ENCODE measurements at regions not wholly inside any gene's neighbourhood (a gene's known extent, or its start where the extent isn't known, plus 50 kb on each side); places are given as distances from the start of the nearest gene placed in this dataset.

- TF ChIP-seq CTCF (IDR thresholded peaks at IDR 0.05; ENCODE audit: insufficient read depth, low read depth, low read length) = no peak
- no peak for DNase-seq (ENCODE audit: low read depth)
- no peak overlapping the region for H3K4me3 ChIP-seq (ENCODE audit: low read depth, low read length)
Observed at GRCh38 chr12:108462686-108463085, 52.4 kb upstream of the FICD start.

- no peak for TF ChIP-seq CTCF (IDR thresholded peaks at IDR 0.05; ENCODE audit: insufficient read depth, low read depth, low read length)
- no peak overlapping the region for H3K4me3 ChIP-seq (ENCODE audit: low read depth, low read length)
- no peak for DNase-seq (ENCODE audit: low read depth)
Observed at GRCh38 chr12:108461058-108461660, 53.9 kb upstream of the FICD start.

- no peak for DNase-seq (ENCODE audit: low read depth)
- no peak overlapping the region for H3K4me3 ChIP-seq (ENCODE audit: low read depth, low read length)
- no peak for TF ChIP-seq CTCF (IDR thresholded peaks at IDR 0.05; ENCODE audit: insufficient read depth, low read depth, low read length)
Observed at GRCh38 chr12:108459149-108459548, 55.9 kb upstream of the FICD start.

GRCh38 chr12:108457734-108458361 lies 57.2 kb upstream of the FICD start:
- no peak overlapping the region for H3K4me3 ChIP-seq (ENCODE audit: low read depth, low read length)
- no peak for TF ChIP-seq CTCF (IDR thresholded peaks at IDR 0.05; ENCODE audit: insufficient read depth, low read depth, low read length)
- DNase-seq (ENCODE audit: low read depth) = no peak

- TF ChIP-seq CTCF (IDR thresholded peaks at IDR 0.05; ENCODE audit: insufficient read depth, low read depth, low read length) = peak; percentile 78
- DNase-seq (ENCODE audit: low read depth) = peak; percentile 62
- H3K4me3 ChIP-seq (ENCODE audit: low read depth, low read length) = no peak overlapping the region
Observed at GRCh38 chr12:108457006-108457733, 57.9 kb upstream of the FICD start.

GRCh38 chr12:108455706-108456105 lies 59.4 kb upstream of the FICD start:
- TF ChIP-seq CTCF (IDR thresholded peaks at IDR 0.05; ENCODE audit: insufficient read depth, low read depth, low read length) = no peak
- no peak overlapping the region for H3K4me3 ChIP-seq (ENCODE audit: low read depth, low read length)
- no peak for DNase-seq (ENCODE audit: low read depth)
